Ishikawa (cell line): ENCODE measurements at regions not wholly inside any gene's neighbourhood (a gene's known extent, or its start where the extent isn't known, plus 50 kb on each side); places are given as distances from the start of the nearest gene placed in this dataset.

Experiments used
- CEBPB ChIP-seq: IDR thresholded peaks from 2 replicates; pipeline ENCODE4 v1.6.1; 2012
- RAD21 ChIP-seq: IDR thresholded peaks from 2 replicates; pipeline ENCODE4 v1.6.1; 2012; ENCODE audit warnings: low read depth
- REST ChIP-seq: IDR thresholded peaks from 2 replicates; pipeline ENCODE4 v1.6.1; 2012; ENCODE audit warnings: low read depth, mild to moderate bottlenecking
- TAF1 ChIP-seq: IDR thresholded peaks from 2 replicates; pipeline ENCODE4 v1.6.1; 2012; ENCODE audit warnings: low read depth, mild to moderate bottlenecking
- TEAD4 ChIP-seq: IDR thresholded peaks from 2 replicates; pipeline ENCODE4 v1.6.1; 2012
- YY1 ChIP-seq: IDR thresholded peaks from 2 replicates; pipeline ENCODE4 v1.6.1; 2012; ENCODE audit warnings: low read depth

- TF ChIP-seq YY1 (no peak), RAD21 (no peak), REST (no peak), CEBPB (no peak), TAF1 (no peak), TEAD4 (0 out of 2 replicates have a peak, but pooled peaks have one; percentile 15)
These were observed 2220.3 kb upstream of the AGA start for GRCh38 chr4:179662522-179662921.
